GM21576 (cell line): ENCODE measurements at regions not wholly inside any gene's neighbourhood (a gene's known extent, or its start where the extent isn't known, plus 50 kb on each side); places are given as distances from the start of the nearest gene placed in this dataset.
"Not testable (repeated sequence)": the region's sequence is repeated elsewhere in the genome, so short reads cannot be mapped to it uniquely, and the experiment has no call there.

Experiments
- ATAC-seq: cut with Tn5 transposase; IDR thresholded peaks from one replicate; pipeline ENCODE4 v1.9.1; 2021; ENCODE audit warnings: mild to moderate bottlenecking, moderate library complexity; ENCODE audit not compliant: unreplicated experiment

- ATAC-seq, result no peak
Observed at GRCh38 chr4:122100508-122100907, 51.6 kb upstream of the BLTP1 start.

DNA sequence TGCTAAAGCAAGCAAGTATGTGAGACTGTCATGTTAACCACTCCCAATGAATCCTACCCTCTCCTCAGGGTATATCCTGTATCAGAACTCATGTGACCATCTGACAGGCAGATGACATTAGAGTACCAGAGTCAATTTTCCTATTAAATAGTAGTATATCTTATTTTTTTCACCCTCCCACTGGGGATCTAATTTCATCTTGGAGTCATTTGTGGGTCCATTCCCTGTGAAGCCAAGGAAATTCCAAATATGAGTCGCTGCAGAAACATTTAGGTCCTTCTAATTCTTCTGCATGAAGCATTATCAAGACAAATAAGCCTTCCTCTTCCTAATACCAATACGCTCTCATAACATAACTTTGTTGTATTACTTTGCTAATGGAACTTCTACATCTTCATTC is 52.2 kb upstream of the BLTP1 start:
- no peak for ATAC-seq

DNA sequence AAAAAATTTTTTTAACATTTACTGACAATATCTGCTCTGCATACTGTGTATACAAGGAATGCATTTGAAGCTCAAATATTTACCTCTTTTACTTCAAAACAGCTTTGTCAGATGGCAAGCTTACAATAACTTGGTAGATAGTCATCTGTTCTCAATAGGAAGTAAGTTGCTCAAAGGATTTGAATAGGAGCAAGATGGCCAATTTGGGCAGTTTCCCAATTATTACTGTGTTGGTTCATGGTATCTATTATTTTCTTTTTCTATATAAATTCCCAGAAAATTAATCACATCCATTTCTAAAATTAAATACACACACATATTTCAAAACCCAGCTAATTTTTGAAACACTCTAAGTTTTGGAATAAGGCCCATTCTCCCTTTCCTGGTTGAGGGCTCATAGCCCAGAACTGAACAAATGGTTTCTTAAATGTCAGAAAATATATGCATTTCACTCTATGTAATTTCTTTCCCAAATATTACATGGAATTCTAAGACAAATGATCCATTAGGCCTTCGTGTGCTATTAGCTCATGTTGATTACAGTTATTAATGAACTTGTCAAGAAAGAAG is 60.2 kb upstream of the BLTP1 start:
- no peak for ATAC-seq

- ATAC-seq, result no peak
Observed at GRCh38 chr4:122091397-122091796, 60.7 kb upstream of the BLTP1 start.

- ATAC-seq, result no peak
Observed at GRCh38 chr4:122090989-122091388, 61.1 kb upstream of the BLTP1 start.

GRCh38 chr4:122086338-122087065 is 65.6 kb upstream of the BLTP1 start:
- ATAC-seq, result no peak

GRCh38 chr4:122083989-122084388 is 68.1 kb upstream of the BLTP1 start:
- ATAC-seq, result no peak

DNA sequence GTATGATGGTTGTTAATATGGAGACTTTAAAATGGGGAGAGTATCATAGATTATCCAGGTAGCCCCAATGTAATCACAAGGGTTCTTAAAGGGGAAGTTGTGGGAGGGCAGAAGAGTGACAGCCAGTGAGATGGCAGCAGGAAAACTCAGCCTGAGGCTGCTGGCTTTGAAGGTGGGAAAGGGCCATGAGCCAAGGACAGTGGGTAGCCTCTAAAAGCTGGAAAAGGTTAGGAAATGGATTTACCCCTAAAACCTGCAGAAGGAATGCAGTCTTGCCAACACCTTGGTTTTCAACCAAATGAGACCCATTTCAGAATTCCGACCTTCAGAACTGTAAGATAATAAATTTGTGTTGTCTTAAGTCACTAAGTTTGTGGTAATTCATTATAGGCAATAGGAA is 68.8 kb upstream of the BLTP1 start:
- no peak for ATAC-seq

DNA sequence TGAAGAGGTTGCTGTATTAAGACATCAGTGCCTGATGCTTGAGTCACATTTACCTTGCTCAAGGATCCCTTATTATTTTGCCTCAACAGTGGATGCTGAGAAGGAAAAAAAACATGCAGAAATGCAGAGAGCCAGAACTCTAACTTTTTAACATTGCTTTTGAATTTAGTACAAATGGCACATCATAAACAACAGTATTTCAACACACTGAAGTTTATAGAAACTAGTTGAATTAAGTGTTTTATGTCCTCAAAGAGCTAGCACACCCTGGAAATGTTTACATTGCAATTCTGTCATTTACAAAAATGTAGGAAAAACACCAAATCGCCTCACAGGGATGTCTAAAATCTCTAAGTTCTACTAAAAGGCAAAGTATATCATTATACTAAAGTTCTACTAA is 69.5 kb upstream of the BLTP1 start:
- ATAC-seq, result no peak

GRCh38 chr4:122077653-122078052 is 74.5 kb upstream of the BLTP1 start:
- ATAC-seq, result not testable (repeated sequence)

DNA sequence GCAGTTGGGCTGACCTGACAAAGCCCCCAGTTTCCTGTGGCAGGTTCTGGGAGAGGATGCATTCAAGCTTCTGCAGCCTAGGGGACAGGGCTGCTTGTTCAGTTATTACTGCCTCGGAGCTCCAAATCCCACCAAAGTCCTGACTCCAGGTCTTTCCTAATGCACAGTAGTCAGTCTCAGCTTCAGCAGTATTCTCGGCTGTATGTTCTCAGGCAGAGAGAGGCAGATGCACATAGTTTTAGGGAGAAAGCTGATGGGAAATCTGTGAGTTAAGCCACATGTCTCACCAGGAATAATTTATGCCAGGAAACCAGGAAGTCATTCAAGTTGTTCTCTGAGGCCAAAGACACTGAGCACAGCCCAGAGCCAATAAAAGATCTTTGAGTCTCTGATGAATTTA is 75.3 kb upstream of the BLTP1 start:
- not testable (repeated sequence) for ATAC-seq

DNA sequence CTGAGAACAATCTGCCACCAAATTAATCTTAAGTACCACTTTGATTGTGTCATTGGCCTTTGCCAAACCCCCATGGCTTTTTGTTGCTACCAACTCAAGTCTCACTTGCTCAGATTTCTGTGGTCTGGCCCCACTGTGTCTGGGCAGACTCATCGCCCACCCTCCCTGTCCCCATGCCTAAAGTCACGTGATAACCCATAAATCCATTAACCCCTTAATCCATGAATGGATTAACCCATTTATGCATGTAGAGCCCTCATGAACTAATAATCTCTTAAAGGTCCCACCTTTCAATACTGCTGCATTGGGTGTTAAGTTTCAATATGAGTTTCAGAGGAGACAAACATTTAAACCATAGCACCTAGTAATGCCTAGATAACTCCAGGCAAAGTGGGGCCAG is 78.5 kb upstream of the BLTP1 start:
- no peak for ATAC-seq

GRCh38 chr4:122065915-122066314 is 86.2 kb upstream of the BLTP1 start:
- no peak for ATAC-seq

GRCh38 chr4:122065149-122065548 is 87.0 kb upstream of the BLTP1 start:
- no peak for ATAC-seq

DNA sequence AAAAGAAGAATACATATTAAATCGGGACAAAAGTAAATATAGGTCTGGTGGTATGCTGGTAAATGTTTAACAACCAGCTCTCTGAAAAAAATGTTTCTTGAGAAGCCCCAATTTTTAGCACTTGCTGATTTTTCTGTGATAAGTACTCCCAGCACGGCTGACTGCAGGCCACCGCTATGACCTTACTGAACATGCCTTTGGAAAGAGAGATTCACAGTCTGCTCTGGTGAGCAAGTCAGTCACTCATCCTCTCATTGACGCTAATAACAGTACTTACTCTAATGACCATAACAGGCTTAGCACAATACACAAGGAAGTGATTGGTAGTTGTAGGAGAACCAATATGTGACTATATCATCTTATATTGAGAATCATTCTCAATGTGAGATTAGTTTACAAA is 98.9 kb upstream of the BLTP1 start:
- no peak for ATAC-seq

DNA sequence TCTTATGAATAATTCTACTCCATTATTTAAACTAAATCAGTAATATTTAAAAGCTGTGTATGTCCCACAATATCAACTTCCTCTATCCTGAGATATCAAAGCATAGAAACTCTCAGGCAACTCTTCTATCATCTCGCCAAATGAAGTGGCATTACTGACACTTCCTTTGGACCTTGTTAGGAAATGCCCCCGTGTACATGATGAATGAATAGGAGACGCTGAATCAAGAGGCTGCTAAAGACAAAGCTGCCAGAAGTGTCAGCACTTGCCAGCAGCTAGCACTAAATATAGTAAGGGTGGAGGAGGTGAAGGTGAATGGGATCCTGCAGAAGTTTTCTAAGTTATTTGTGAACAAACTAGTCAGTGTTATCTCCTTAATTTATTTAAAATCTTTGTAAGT is 99.5 kb upstream of the BLTP1 start:
- no peak for ATAC-seq

- ATAC-seq, result no peak
Observed at GRCh38 chr4:122050841-122051240, 99.0 kb upstream of the TRPC3 start.

- no peak for ATAC-seq
Observed at GRCh38 chr4:122047456-122048425, 95.9 kb upstream of the TRPC3 start.

DNA sequence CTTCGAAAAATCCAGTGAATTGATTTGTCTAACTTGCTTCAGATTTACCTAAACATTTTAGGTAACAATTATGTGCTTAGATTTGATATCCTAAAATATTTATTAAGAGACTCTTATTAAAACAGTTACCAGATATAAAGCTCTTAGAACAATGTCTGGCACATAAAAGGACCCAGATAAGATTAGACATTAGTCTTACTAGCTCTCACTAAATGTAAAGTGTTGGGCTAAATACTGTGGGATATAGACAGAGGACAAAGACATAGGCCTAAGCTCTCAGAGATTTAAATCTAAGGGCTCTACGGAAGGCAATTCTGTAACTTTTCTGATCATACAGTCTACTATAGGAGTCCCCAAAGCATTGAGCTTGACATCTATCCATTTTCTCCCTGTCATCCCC is 94.4 kb upstream of the TRPC3 start:
- ATAC-seq, result no peak

- ATAC-seq, result no peak
Observed at GRCh38 chr4:122045533-122045932, 93.7 kb upstream of the TRPC3 start.

DNA sequence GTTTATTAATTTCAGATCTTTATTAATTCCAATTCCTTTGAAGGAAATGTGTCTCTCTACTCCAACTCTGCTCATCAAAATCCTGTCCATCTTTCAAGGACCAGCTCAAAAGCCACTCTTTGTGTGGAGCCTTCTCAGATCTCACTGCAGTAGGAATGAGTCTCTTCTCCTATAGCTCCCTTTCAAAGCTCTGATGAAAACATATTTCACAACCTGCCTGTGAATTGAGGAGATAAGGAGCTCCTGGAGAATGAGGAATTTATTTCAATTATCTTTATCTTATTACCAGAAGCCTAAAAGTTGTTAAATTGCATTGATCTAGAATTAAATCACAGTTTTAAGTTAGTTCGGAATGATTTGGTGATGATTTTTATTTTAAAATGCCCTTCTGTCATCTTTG is 92.6 kb upstream of the TRPC3 start:
- no peak for ATAC-seq

GRCh38 chr4:122041312-122041711 is 89.5 kb upstream of the TRPC3 start:
- no peak for ATAC-seq
